C4-2B (cell line): ENCODE measurements at regions not wholly inside any gene's neighbourhood (a gene's known extent, or its start where the extent isn't known, plus 50 kb on each side); places are given as distances from the start of the nearest gene placed in this dataset.

Source experiments
- ZFX ChIP-seq: fragments of 450-650 bp; IDR thresholded peaks from 2 replicates; pipeline ENCODE4 v1.6.1; 2017
- TF ChIP-seq, protein P1 (sequence below): fragments of 450-650 bp; conservative IDR thresholded peaks from 2 replicates; pipeline ENCODE4 v1.5.1; 2017; ENCODE audit warnings: mild to moderate bottlenecking

GRCh38 chr6:14857501-14857900 is 388.4 kb upstream of the JARID2 start:
- TF ChIP-seq, protein P1, sequence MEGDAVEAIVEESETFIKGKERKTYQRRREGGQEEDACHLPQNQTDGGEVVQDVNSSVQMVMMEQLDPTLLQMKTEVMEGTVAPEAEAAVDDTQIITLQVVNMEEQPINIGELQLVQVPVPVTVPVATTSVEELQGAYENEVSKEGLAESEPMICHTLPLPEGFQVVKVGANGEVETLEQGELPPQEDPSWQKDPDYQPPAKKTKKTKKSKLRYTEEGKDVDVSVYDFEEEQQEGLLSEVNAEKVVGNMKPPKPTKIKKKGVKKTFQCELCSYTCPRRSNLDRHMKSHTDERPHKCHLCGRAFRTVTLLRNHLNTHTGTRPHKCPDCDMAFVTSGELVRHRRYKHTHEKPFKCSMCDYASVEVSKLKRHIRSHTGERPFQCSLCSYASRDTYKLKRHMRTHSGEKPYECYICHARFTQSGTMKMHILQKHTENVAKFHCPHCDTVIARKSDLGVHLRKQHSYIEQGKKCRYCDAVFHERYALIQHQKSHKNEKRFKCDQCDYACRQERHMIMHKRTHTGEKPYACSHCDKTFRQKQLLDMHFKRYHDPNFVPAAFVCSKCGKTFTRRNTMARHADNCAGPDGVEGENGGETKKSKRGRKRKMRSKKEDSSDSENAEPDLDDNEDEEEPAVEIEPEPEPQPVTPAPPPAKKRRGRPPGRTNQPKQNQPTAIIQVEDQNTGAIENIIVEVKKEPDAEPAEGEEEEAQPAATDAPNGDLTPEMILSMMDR: no peak
- no peak for TF ChIP-seq ZFX
